ENCODE measurements at regions not wholly inside any gene's neighbourhood (a gene's known extent, or its start where the extent isn't known, plus 50 kb on each side); places are given as distances from the start of the nearest gene placed in this dataset.

DNA sequence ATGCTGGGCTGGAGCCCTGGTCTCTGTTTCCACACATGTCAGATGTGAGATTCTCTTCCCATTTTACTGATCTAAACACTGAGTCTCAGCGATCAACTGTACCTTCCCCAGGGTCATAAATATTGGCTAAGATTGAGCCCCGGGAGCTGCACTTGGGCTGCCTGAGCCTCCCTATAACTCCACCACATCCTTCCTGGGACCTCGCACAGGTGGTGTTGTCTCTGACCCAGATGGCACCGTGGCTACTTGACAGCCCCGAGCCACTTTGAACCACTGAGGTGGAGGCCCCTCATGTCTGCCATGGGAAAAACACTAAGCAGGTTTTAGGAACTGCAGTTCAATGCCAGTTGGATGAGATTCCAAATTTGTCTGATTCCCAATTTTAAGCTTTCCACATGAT, 586.5 kb downstream of the IRX1 start:
- H3K27me3 ChIP-seq (ENCODE audit: insufficient read depth): no peaks in the 10 kb centered on the region
- H3K27ac ChIP-seq (ENCODE audit: low read depth): no peak overlapping the region
- H3K36me3 ChIP-seq (ENCODE audit: insufficient read depth): no peaks in the 10 kb centered on the region
- H3K27ac Mint-ChIP-seq: no peak overlapping the region
- no peaks in the 10 kb centered on the region for H3K9me2 ChIP-seq (ENCODE audit: insufficient read depth)
- no peak overlapping the region for H3K4me2 ChIP-seq
- peaks cover 12% of the 10 kb centered on the region; the same call in 2 of the 3 replicates for H3K36me3 Mint-ChIP-seq (ENCODE audit: low read depth)
- peaks cover 35% of the 10 kb centered on the region for H3K9me3 Mint-ChIP-seq
- no peak overlapping the region for H3K4me3 Mint-ChIP-seq
- H3K4me3 ChIP-seq: no peak overlapping the region
- H4K20me1 ChIP-seq (replicated peaks; ENCODE audit: insufficient read depth): no peaks in the 10 kb centered on the region
- DNase-seq (ENCODE audit: low spot score) (no peak), ATAC-seq (no peak)
- H3K4me1 Mint-ChIP-seq: no peaks in the 10 kb centered on the region
- H2AFZ ChIP-seq: no peak overlapping the region
- peaks cover 2% of the 10 kb centered on the region for H3K27me3 Mint-ChIP-seq (ENCODE audit: insufficient read depth, low read depth, poor library complexity)
- no peaks in the 10 kb centered on the region for H3F3A ChIP-seq (replicated peaks; ENCODE audit: low read depth)
- no peak for TF ChIP-seq NANOG (IDR thresholded peaks at IDR 0.05; ENCODE audit: borderline replicate concordance)
- TF ChIP-seq, protein P1, sequence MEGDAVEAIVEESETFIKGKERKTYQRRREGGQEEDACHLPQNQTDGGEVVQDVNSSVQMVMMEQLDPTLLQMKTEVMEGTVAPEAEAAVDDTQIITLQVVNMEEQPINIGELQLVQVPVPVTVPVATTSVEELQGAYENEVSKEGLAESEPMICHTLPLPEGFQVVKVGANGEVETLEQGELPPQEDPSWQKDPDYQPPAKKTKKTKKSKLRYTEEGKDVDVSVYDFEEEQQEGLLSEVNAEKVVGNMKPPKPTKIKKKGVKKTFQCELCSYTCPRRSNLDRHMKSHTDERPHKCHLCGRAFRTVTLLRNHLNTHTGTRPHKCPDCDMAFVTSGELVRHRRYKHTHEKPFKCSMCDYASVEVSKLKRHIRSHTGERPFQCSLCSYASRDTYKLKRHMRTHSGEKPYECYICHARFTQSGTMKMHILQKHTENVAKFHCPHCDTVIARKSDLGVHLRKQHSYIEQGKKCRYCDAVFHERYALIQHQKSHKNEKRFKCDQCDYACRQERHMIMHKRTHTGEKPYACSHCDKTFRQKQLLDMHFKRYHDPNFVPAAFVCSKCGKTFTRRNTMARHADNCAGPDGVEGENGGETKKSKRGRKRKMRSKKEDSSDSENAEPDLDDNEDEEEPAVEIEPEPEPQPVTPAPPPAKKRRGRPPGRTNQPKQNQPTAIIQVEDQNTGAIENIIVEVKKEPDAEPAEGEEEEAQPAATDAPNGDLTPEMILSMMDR (conservative IDR thresholded peaks at IDR 0.05; ENCODE audit: low read depth in 2 of 2): no peak
- TF ChIP-seq EZH2phosphoT487 (IDR thresholded peaks at IDR 0.05; ENCODE audit: unreplicated experiment): no peak
- TF ChIP-seq, protein P2, sequence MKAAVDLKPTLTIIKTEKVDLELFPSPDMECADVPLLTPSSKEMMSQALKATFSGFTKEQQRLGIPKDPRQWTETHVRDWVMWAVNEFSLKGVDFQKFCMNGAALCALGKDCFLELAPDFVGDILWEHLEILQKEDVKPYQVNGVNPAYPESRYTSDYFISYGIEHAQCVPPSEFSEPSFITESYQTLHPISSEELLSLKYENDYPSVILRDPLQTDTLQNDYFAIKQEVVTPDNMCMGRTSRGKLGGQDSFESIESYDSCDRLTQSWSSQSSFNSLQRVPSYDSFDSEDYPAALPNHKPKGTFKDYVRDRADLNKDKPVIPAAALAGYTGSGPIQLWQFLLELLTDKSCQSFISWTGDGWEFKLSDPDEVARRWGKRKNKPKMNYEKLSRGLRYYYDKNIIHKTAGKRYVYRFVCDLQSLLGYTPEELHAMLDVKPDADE (IDR thresholded peaks at IDR 0.05): no peak
- TF ChIP-seq, protein P3, sequence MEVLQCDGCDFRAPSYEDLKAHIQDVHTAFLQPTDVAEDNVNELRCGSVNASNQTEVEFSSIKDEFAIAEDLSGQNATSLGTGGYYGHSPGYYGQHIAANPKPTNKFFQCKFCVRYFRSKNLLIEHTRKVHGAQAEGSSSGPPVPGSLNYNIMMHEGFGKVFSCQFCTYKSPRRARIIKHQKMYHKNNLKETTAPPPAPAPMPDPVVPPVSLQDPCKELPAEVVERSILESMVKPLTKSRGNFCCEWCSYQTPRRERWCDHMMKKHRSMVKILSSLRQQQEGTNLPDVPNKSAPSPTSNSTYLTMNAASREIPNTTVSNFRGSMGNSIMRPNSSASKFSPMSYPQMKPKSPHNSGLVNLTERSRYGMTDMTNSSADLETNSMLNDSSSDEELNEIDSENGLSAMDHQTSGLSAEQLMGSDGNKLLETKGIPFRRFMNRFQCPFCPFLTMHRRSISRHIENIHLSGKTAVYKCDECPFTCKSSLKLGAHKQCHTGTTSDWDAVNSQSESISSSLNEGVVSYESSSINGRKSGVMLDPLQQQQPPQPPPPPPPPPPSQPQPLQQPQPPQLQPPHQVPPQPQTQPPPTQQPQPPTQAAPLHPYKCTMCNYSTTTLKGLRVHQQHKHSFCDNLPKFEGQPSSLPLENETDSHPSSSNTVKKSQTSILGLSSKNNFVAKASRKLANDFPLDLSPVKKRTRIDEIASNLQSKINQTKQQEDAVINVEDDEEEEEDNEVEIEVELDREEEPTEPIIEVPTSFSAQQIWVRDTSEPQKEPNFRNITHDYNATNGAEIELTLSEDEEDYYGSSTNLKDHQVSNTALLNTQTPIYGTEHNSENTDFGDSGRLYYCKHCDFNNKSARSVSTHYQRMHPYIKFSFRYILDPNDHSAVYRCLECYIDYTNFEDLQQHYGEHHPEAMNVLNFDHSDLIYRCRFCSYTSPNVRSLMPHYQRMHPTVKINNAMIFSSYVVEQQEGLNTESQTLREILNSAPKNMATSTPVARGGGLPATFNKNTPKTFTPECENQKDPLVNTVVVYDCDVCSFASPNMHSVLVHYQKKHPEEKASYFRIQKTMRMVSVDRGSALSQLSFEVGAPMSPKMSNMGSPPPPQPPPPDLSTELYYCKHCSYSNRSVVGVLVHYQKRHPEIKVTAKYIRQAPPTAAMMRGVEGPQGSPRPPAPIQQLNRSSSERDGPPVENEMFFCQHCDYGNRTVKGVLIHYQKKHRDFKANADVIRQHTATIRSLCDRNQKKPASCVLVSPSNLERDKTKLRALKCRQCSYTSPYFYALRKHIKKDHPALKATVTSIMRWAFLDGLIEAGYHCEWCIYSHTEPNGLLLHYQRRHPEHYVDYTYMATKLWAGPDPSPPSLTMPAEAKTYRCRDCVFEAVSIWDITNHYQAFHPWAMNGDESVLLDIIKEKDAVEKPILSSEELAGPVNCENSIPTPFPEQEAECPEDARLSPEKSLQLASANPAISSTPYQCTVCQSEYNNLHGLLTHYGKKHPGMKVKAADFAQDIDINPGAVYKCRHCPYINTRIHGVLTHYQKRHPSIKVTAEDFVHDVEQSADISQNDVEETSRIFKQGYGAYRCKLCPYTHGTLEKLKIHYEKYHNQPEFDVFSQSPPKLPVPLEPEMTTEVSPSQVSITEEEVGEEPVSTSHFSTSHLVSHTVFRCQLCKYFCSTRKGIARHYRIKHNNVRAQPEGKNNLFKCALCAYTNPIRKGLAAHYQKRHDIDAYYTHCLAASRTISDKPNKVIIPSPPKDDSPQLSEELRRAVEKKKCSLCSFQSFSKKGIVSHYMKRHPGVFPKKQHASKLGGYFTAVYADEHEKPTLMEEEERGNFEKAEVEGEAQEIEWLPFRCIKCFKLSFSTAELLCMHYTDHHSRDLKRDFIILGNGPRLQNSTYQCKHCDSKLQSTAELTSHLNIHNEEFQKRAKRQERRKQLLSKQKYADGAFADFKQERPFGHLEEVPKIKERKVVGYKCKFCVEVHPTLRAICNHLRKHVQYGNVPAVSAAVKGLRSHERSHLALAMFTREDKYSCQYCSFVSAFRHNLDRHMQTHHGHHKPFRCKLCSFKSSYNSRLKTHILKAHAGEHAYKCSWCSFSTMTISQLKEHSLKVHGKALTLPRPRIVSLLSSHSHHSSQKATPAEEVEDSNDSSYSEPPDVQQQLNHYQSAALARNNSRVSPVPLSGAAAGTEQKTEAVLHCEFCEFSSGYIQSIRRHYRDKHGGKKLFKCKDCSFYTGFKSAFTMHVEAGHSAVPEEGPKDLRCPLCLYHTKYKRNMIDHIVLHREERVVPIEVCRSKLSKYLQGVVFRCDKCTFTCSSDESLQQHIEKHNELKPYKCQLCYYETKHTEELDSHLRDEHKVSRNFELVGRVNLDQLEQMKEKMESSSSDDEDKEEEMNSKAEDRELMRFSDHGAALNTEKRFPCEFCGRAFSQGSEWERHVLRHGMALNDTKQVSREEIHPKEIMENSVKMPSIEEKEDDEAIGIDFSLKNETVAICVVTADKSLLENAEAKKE (CRISPR knock-in tag; IDR thresholded peaks at IDR 0.05): no peak
- no peak for TF ChIP-seq STAT1 (IDR thresholded peaks at IDR 0.05; ENCODE audit: unreplicated experiment)
- TF ChIP-seq POLR2AphosphoS5 (IDR thresholded peaks at IDR 0.05; ENCODE audit: low read depth): no peak
- TF ChIP-seq ZNF114 (CRISPR knock-in tag; IDR thresholded peaks at IDR 0.05): no peak
- no peak for TF ChIP-seq ZNF331 (CRISPR knock-in tag; IDR thresholded peaks at IDR 0.05; ENCODE audit: low read depth)
- TF ChIP-seq JUNB (IDR thresholded peaks at IDR 0.05; ENCODE audit: unreplicated experiment): no peak
- no peak for TF ChIP-seq EZH2 (IDR thresholded peaks at IDR 0.05; ENCODE audit: low read depth, unreplicated experiment)
- no peak for TF ChIP-seq CREB1 (CRISPR knock-in tag; IDR thresholded peaks at IDR 0.05; ENCODE audit: low read depth)
- TF ChIP-seq, protein P4, sequence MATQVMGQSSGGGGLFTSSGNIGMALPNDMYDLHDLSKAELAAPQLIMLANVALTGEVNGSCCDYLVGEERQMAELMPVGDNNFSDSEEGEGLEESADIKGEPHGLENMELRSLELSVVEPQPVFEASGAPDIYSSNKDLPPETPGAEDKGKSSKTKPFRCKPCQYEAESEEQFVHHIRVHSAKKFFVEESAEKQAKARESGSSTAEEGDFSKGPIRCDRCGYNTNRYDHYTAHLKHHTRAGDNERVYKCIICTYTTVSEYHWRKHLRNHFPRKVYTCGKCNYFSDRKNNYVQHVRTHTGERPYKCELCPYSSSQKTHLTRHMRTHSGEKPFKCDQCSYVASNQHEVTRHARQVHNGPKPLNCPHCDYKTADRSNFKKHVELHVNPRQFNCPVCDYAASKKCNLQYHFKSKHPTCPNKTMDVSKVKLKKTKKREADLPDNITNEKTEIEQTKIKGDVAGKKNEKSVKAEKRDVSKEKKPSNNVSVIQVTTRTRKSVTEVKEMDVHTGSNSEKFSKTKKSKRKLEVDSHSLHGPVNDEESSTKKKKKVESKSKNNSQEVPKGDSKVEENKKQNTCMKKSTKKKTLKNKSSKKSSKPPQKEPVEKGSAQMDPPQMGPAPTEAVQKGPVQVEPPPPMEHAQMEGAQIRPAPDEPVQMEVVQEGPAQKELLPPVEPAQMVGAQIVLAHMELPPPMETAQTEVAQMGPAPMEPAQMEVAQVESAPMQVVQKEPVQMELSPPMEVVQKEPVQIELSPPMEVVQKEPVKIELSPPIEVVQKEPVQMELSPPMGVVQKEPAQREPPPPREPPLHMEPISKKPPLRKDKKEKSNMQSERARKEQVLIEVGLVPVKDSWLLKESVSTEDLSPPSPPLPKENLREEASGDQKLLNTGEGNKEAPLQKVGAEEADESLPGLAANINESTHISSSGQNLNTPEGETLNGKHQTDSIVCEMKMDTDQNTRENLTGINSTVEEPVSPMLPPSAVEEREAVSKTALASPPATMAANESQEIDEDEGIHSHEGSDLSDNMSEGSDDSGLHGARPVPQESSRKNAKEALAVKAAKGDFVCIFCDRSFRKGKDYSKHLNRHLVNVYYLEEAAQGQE (IDR thresholded peaks at IDR 0.05; ENCODE audit: unreplicated experiment): no peak
- no peaks in the 10 kb centered on the region for H3K4me1 ChIP-seq (ENCODE audit: insufficient read depth)
- no peaks in the 10 kb centered on the region for H3K79me2 ChIP-seq (replicated peaks; ENCODE audit: insufficient read depth)

All from GM23338 (cell line).